Left lobe of liver (tissue), 2 donors: ENCODE measurements at regions not wholly inside any gene's neighbourhood (a gene's known extent, or its start where the extent isn't known, plus 50 kb on each side); places are given as distances from the start of the nearest gene placed in this dataset.

Source experiments
- ATAC-seq: fragments of 200-7000 bp; cut with Tn5 transposase; one replicate; pipeline ENCODE4 v1.9.1; 2020; ENCODE audit warnings: mild to moderate bottlenecking, moderate library complexity
- DNase-seq: peaks from one replicate; pipeline ENCODE4 v3.0.0-alpha.2; 2020; ENCODE audit warnings: low spot score
- donor health status: DM: no; HTN: no; CAD: no; lungs with moderate emphysema.
- donor health status: DM: no; HTN: yes; CAD: no.

DNA sequence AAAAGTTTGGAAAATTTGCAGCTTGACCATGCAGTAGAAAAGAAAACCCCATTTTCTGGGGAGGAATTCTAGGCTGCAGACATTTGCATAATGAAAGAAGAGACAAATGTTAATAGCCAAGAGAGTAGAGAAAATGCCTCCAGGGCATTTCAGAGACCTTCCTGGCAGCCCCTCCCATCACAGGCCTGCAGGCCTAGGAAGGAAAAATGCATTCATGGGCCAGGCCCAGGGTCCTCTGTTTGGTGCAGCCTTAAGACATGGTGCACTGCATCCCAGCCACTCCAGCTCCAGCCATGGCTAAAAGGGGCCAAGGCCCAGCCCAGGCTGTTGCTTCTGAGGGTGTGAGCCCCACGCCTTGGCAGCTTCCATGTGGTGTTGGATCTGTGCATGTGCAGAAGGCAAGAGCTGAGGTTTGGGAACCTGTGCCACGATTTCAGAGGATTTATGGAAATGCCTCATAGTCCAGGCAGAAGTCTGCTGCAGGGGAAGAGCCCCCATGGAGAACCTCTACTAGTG is 75.0 kb upstream of the OR13F1 start:
- no peak for DNase-seq
- ATAC-seq, result no peak

DNA sequence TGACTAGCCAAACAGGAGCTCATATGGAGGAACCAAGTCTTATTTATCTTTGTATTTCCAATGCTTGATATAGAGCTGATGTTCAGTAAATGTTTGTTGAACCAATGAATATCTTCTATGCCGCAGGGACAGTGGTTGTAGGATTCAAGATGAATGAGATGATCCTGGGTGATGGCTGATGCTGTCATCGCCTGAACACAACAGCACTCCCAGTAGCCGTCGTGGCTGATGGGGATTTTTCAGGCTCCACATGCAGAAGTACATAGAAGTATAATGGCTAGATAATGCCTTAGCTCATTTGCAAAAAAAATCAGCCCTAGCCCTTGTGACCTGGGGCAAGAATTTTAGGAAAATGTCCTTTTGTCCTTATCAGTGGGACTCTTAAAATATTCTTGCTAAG is 69.0 kb upstream of the OR13F1 start:
- DNase-seq, result no peak
- no peak for ATAC-seq

DNA sequence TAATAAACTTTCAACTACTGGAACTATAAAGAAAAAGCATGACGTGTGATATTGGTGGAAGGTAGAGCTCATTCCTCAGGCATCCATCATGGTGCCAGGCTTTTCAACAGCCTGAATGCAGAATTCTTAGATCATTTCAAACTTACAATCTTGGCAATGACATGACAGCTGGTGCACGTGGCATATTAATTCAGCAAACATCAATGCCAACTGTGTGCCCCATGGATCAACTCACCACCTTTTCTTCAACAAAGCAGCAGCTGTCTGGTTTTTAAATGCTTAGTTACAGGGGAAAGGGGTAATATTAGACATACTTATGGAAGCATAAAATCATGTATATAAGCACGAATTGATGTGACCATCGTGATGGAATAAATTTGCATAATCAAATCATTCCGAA is 56.0 kb upstream of the OR13F1 start:
- ATAC-seq (no peak), DNase-seq (no peak)
